GM12878 (cell line): ENCODE measurements at regions not wholly inside any gene's neighbourhood (a gene's known extent, or its start where the extent isn't known, plus 50 kb on each side); places are given as distances from the start of the nearest gene placed in this dataset.

Experiments
- ATAC-seq: fragments of 200-7000 bp; cut with Tn5 transposase; 3 replicates; pipeline ENCODE4 v1.9.1; 2020; ENCODE audit warnings: mild to moderate bottlenecking, moderate library complexity
- BruUV-seq: library from RNA; stranded (reverse); fragments of 400-500 nt; replicated peaks from 2 replicates; lab custom pipeline; 2021; lab: Mats Ljungman, UMichigan
- CTCF ChIA-PET: fragments of 300-600 bp; sonication (Branson Sonifier 250); formaldehyde crosslinking; extraction: SDS; loops from one replicate; lab custom pipeline; 2021; ENCODE audit warnings: inconsistent platforms; lab: Yijun Ruan, JAX
- POLR2A ChIA-PET: fragments of 350-600 bp; formaldehyde crosslinking; extraction: SDS; loops from one replicate; lab custom pipeline; 2021; ENCODE audit warnings: inconsistent platforms; lab: Charles Lee
- RAD21 ChIA-PET: fragments of 300-600 bp; sonication (Branson Sonifier 250); formaldehyde crosslinking; loops from one replicate; lab custom pipeline; 2023; ENCODE audit warnings: antibody characterized with exemption; ENCODE audit not compliant: unreplicated experiment; lab: Charles Lee
- SMC1A ChIA-PET: fragments of 300-600 bp; sonication (Branson Sonifier 250); formaldehyde crosslinking; loops from one replicate; lab custom pipeline; 2023; ENCODE audit not compliant: unreplicated experiment, uncharacterized antibody; lab: Charles Lee
- DNase-seq: peaks from one replicate; pipeline ENCODE4 v3.0.0-alpha.2; 2011; ENCODE audit warnings: low read depth, low spot score
- FAIRE-seq: peaks from 3 replicates; lab custom pipeline; 2011; peaks lifted over from hg19 to GRCh38; lab: Jason Lieb, UNC
- H2AFZ ChIP-seq: 2 replicates; pipeline ENCODE4 v1.6.0; 2011; ENCODE audit warnings: low read depth, low read length, control low read depth; ENCODE audit not compliant: control insufficient read depth
- H3K27ac ChIP-seq: 2 replicates; pipeline ENCODE4 v1.5.1; 2011; ENCODE audit warnings: control low read depth; ENCODE audit not compliant: control insufficient read depth, insufficient read depth
- H3K27me3 ChIP-seq, 2 experiments: replicated peaks in 1 of 2; 2 replicates each; pipeline versions ENCODE4 v1.6.0 to v1.6.1; 2011; ENCODE audit warnings: low read length in 1 of 2; ENCODE audit not compliant: control insufficient read depth in 2 of 2, insufficient read depth in 2 of 2
- H3K36me3 ChIP-seq, 2 experiments: 2 replicates each; pipeline ENCODE4 v1.5.1; 2011; ENCODE audit warnings: low read length in 1 of 2; ENCODE audit not compliant: control insufficient read depth in 2 of 2, insufficient read depth in 2 of 2
- H3K4me1 ChIP-seq: 2 replicates; pipeline ENCODE4 v1.6.1; 2011; ENCODE audit warnings: mild to moderate bottlenecking, low read length, moderate library complexity, mixed read lengths; ENCODE audit not compliant: control insufficient read depth, insufficient read depth
- H3K4me2 ChIP-seq: 2 replicates; pipeline ENCODE4 v1.6.0; 2011; ENCODE audit warnings: control low read depth; ENCODE audit not compliant: control insufficient read depth, insufficient read depth
- H3K4me3 ChIP-seq: fragments of 200-600 bp; sonication (generic); 2 replicates; pipeline ENCODE4 v1.5.1; 2016
- H3K79me2 ChIP-seq: 2 replicates; pipeline ENCODE4 v1.6.0; 2011; ENCODE audit warnings: low read length; ENCODE audit not compliant: control insufficient read depth, insufficient read depth
- H3K9ac ChIP-seq: 2 replicates; pipeline ENCODE4 v1.8.0; 2011; ENCODE audit warnings: low read length, control low read depth, mixed read lengths; ENCODE audit not compliant: control insufficient read depth, insufficient read depth
- H3K9me3 ChIP-seq: replicated peaks from 3 replicates; pipeline ENCODE4 v1.5.1; 2011; ENCODE audit warnings: mild to moderate bottlenecking, low read length; ENCODE audit not compliant: control insufficient read depth, insufficient read depth
- H4K20me1 ChIP-seq: 2 replicates; pipeline ENCODE4 v1.6.0; 2011; ENCODE audit not compliant: control insufficient read depth, insufficient read depth
- CHD2 ChIP-seq: IDR thresholded peaks from 2 replicates; pipeline ENCODE4 v1.6.1; 2011; ENCODE audit warnings: low read depth, low read length, improper control_type of control experiment, borderline replicate concordance
- SIN3A ChIP-seq: IDR thresholded peaks from 2 replicates; pipeline ENCODE4 v1.6.1; 2012; ENCODE audit warnings: low read depth, low read length, improper control_type of control experiment
- SPI1 ChIP-seq: IDR thresholded peaks from 2 replicates; pipeline ENCODE4 v1.6.1; 2011; ENCODE audit warnings: low read depth, mild to moderate bottlenecking, low read length, moderate library complexity, borderline replicate concordance; ENCODE audit not compliant: insufficient read depth
- SRF ChIP-seq, 2 experiments: IDR thresholded peaks; 2 replicates each; pipeline ENCODE4 v1.6.1; 2011; ENCODE audit warnings: low read depth in 2 of 2, low read length in 2 of 2, mild to moderate bottlenecking in 1 of 2, moderate library complexity in 1 of 2
- ZZZ3 ChIP-seq: IDR thresholded peaks from 2 replicates; pipeline ENCODE4 v1.6.1; 2011; ENCODE audit warnings: low read depth; ENCODE audit not compliant: control insufficient read depth, insufficient read length
- WGBS: methylation state at CpG from one replicate; pipeline ENCODE4 v1.1.6; 2016; ENCODE audit warnings: low lambda C conversion rate; ENCODE audit not compliant: insufficient replicate concordance, insufficient coverage; ENCODE audit errors: missing lambda C conversion rate; 5-methylcytosine and 5-hydroxymethylcytosine counted together
- in situ Hi-C: fragments of 300-500 bp; cut with MboI; formaldehyde crosslinking; loops from 9 replicates; pipeline ENCODE4 v1.14.3; 2018; ENCODE audit warnings: mixed read lengths
- intact Hi-C: fragments of 100-400 bp; cut with micrococcal nuclease; formaldehyde crosslinking; loops from one replicate; pipeline ENCODE4 v1.14.2; 2022; ENCODE audit not compliant: unreplicated experiment
- TF ChIP-seq, protein P1 (sequence below): fragments of 450-650 bp; IDR thresholded peaks from 2 replicates; pipeline ENCODE4 v1.6.1; 2017; ENCODE audit warnings: borderline replicate concordance

DNA sequence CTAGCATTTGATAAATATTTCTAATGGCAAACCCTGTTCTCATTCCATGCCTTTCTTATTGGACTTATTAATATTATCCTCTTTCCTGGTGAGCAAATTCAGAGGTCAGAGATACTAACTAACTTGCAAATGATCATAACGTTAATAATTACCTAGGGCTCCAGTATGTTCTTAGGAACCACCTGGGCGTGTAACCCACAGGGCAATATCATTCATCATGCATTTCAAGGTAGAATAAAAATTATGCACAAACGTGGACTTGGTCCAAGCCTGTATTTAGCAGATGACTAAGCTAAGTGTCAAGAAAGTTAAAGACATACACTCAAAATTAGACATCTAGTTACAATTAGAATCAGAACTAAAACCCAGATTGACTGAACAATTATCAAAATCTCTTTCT, 850.1 kb downstream of the TRIML1 start (continued):
- TF ChIP-seq, protein P1, sequence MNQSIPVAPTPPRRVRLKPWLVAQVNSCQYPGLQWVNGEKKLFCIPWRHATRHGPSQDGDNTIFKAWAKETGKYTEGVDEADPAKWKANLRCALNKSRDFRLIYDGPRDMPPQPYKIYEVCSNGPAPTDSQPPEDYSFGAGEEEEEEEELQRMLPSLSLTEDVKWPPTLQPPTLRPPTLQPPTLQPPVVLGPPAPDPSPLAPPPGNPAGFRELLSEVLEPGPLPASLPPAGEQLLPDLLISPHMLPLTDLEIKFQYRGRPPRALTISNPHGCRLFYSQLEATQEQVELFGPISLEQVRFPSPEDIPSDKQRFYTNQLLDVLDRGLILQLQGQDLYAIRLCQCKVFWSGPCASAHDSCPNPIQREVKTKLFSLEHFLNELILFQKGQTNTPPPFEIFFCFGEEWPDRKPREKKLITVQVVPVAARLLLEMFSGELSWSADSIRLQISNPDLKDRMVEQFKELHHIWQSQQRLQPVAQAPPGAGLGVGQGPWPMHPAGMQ = no peak
- TF ChIP-seq, all 136 proteins: peak for 0

DNA sequence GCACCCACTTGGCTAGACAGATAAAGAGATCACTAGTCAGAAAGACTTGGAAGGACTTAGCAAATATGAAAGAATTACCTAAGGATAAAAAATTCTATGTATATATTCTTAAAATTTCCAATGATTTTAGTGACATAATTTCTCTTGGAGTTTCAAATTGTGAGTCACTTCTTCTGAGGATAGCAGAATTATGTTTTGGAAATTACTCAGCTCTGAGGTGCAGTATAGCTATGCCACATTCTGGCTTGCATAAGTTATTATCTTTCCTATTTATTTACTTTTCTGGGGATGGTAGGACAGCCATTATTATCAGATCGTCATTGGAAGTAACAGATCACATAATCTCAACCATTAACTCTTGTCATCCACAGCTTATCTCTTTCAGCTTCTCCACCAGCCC, 853.5 kb downstream of the TRIML1 start:
- FAIRE-seq (no peak), ATAC-seq (no peak), DNase-seq (no peak)
- H3K4me2 ChIP-seq = no peak overlapping the region
- H3K9ac ChIP-seq = no peak overlapping the region
- no peaks in the 10 kb centered on the region for H3K36me3 ChIP-seq
- in situ Hi-C loops (no loop called here), intact Hi-C loops (no loop called here)
- no peaks in the 10 kb centered on the region for H3K9me3 ChIP-seq
- no peaks in the 10 kb centered on the region for H3K79me2 ChIP-seq
- H3K27ac ChIP-seq = no peak overlapping the region
- ChIA-PET CTCF (no interaction called here), RAD21 (no interaction called here), POLR2A (no interaction called here), SMC1A (no interaction called here)
- H2AFZ ChIP-seq = no peak overlapping the region
- WGBS = 0% methylated on average over 1 of the region's 1 CpG
- H3K27me3 ChIP-seq = no peaks in the 10 kb centered on the region
- no peaks in the 10 kb centered on the region for H4K20me1 ChIP-seq
- no peaks in the 10 kb centered on the region for H3K4me1 ChIP-seq
- no peak overlapping the region for H3K4me3 ChIP-seq
- no TSS peak for BruUV-seq
- TF ChIP-seq SIN3A = no peak

DNA sequence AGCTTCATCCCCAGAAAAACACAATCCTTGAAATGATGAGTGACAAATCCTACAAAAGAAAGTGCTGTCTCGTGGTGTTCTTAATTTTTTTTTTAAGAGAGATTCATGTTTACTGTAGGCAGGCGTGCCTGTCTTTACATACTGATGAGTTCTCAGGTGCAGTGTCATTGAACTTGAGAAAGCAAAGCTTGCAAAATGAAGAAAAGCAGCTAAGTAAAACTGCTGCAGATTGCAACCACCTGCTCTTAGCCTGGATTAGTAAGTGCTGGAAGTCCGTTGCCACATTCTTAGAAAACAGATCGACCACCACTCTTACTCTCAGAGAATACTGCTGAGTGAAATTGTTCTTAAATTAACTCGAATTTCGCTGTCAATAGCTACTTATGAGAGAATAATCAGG, 854.6 kb downstream of the TRIML1 start:
- no peak overlapping the region for H3K4me2 ChIP-seq
- no TSS peak for BruUV-seq
- intact Hi-C loops (no loop called here), in situ Hi-C loops (no loop called here)
- H3K27me3 ChIP-seq = no peaks in the 10 kb centered on the region
- H2AFZ ChIP-seq = no peak overlapping the region
- no peak for FAIRE-seq
- 12% methylated on average over 6 of the region's 6 CpGs for WGBS
- H3K4me1 ChIP-seq = no peaks in the 10 kb centered on the region
- ChIA-PET CTCF (no interaction called here), POLR2A (no interaction called here), RAD21 (no interaction called here)
- H3K79me2 ChIP-seq = no peaks in the 10 kb centered on the region
- H3K9me3 ChIP-seq = no peaks in the 10 kb centered on the region
- ATAC-seq = no peak
- H3K4me3 ChIP-seq = no peak overlapping the region
- H3K36me3 ChIP-seq = no peaks in the 10 kb centered on the region
- no peak overlapping the region for H3K9ac ChIP-seq
- no peak for DNase-seq
- no peaks in the 10 kb centered on the region for H4K20me1 ChIP-seq
- TF ChIP-seq ZZZ3 = no peak
- no peak for TF ChIP-seq SPI1
- no peak for TF ChIP-seq CHD2
- no peak for TF ChIP-seq SRF (IDR thresholded peaks at IDR 0.05; ENCODE audit: low read depth in 2 of 2, low read length in 2 of 2)
- TF ChIP-seq, all 136 proteins: peak for 0
- no peak overlapping the region for H3K27ac ChIP-seq
- SMC1A ChIA-PET = no interaction called here
